ENCODE measurements at regions not wholly inside any gene's neighbourhood (a gene's known extent, or its start where the extent isn't known, plus 50 kb on each side); places are given as distances from the start of the nearest gene placed in this dataset.

DNA sequence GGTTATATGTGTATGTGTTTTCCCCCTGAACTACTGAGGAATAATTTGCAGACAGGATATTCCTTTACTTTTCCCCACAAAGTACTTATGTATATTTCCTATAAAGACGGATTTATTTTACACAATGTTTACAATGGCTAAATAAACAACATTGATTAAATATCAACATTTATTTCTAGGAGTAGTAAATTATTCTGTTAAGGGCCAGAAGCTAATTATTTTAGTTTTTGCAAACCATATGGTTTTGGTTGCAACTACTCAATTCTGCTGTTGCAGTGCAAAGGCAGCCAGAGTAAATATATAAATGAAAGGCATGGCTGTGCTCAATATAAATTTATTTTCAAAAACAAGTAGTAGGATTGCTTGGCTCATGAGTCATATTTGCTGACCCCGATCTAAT, 907.1 kb upstream of the MBL2 start:
- Histone ChIP-seq H3K27ac (no peak overlapping the region), H3K4me1 (no peaks in the 10 kb centered on the region), H3K36me3 (no peaks in the 10 kb centered on the region), H3K27me3 (no peaks in the 10 kb centered on the region), H3K9me3 (no peaks in the 10 kb centered on the region), H3K4me3 (no peak overlapping the region)
- WGBS, 2 donors: 43 to 61% methylated on average over 2 of the region's 2 CpGs
- ATAC-seq (ENCODE audit: low FRiP score in 2 of 2) (no peak), DNase-seq (no peak)
- TF ChIP-seq POLR2AphosphoS5 (IDR thresholded peaks at IDR 0.05) (no peak), EP300 (IDR thresholded peaks at IDR 0.05) (no peak), POLR2A (IDR thresholded peaks at IDR 0.05) (no peak)
- TF ChIP-seq, protein P1, sequence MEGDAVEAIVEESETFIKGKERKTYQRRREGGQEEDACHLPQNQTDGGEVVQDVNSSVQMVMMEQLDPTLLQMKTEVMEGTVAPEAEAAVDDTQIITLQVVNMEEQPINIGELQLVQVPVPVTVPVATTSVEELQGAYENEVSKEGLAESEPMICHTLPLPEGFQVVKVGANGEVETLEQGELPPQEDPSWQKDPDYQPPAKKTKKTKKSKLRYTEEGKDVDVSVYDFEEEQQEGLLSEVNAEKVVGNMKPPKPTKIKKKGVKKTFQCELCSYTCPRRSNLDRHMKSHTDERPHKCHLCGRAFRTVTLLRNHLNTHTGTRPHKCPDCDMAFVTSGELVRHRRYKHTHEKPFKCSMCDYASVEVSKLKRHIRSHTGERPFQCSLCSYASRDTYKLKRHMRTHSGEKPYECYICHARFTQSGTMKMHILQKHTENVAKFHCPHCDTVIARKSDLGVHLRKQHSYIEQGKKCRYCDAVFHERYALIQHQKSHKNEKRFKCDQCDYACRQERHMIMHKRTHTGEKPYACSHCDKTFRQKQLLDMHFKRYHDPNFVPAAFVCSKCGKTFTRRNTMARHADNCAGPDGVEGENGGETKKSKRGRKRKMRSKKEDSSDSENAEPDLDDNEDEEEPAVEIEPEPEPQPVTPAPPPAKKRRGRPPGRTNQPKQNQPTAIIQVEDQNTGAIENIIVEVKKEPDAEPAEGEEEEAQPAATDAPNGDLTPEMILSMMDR (IDR thresholded peaks at IDR 0.05): no peak

DNA sequence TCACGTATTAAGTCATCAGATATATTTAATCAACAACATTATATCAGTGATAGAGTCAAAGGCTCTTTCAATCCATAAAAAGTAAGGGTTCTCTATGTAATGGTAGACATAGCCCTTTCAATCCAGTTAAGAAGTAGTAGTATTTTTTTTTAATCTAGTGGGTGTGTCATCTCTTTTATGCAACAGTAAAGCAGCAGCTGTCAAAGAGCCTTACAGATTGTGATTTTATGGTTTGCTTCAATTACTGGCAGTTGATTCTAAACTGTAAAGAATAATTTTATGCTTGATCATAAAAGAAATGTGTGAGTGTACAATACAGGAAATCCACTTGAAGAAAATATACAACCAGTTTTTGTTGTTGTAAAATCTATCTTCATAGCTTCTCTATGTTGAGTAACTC, 902.6 kb upstream of the MBL2 start:
- H3K27ac ChIP-seq: no peak overlapping the region
- no peak overlapping the region for H3K4me3 ChIP-seq
- no peaks in the 10 kb centered on the region for H3K27me3 ChIP-seq
- H3K9me3 ChIP-seq: peaks cover 0 to 4% (median 0%) of the 10 kb centered on the region in 4 donors
- H3K36me3 ChIP-seq: no peaks in the 10 kb centered on the region
- 41 to 88% methylated on average over 1 of the region's 1 CpG for WGBS, 2 donors
- TF ChIP-seq POLR2AphosphoS5 (IDR thresholded peaks at IDR 0.05) (no peak), POLR2A (IDR thresholded peaks at IDR 0.05) (no peak), EP300 (IDR thresholded peaks at IDR 0.05) (no peak)
- TF ChIP-seq, protein P1 (IDR thresholded peaks at IDR 0.05): no peak
- H3K4me1 ChIP-seq: no peaks in the 10 kb centered on the region
- ATAC-seq (ENCODE audit: low FRiP score in 2 of 2) (no peak), DNase-seq (no peak)

DNA sequence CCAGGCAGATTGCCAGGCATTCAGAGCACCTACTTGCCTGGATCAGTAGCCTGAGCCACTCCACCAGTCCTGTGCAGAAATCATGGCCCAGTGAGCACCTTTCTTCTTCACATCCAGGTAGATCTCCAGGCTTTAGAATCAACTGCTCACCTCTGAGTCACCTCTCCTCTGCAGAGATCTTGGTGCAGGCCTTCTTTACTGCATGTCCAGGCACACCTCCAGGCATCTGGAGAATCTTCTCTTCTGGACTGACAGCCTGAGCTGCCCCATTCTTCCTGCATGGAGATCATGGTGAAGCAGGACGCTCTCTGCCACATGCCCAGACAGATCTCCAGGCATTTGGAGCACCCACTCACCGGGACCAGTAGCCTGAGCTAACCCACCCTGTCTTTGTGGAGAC, 894.5 kb upstream of the MBL2 start:
- 95% methylated on average over 2 of the region's 2 CpGs; no CpG with 5 or more reads in 1 of the 2 donors for WGBS, 2 donors
- TF ChIP-seq POLR2AphosphoS5 (IDR thresholded peaks at IDR 0.05) (no peak), EP300 (IDR thresholded peaks at IDR 0.05) (no peak), POLR2A (IDR thresholded peaks at IDR 0.05) (no peak)
- TF ChIP-seq, protein P1 (IDR thresholded peaks at IDR 0.05): no peak
- no peak for ATAC-seq (ENCODE audit: low FRiP score in 2 of 2)
- H3K27me3 ChIP-seq: no peaks in the 10 kb centered on the region
- H3K4me3 ChIP-seq: no peak overlapping the region
- H3K4me1 ChIP-seq: peaks cover 0 to 6% (median 0%) of the 10 kb centered on the region in 4 donors
- no peak for DNase-seq
- H3K27ac ChIP-seq: no peak overlapping the region
- H3K36me3 ChIP-seq: no peaks in the 10 kb centered on the region
- H3K9me3 ChIP-seq: peaks cover 0 to 16% (median 5%) of the 10 kb centered on the region in 4 donors

DNA sequence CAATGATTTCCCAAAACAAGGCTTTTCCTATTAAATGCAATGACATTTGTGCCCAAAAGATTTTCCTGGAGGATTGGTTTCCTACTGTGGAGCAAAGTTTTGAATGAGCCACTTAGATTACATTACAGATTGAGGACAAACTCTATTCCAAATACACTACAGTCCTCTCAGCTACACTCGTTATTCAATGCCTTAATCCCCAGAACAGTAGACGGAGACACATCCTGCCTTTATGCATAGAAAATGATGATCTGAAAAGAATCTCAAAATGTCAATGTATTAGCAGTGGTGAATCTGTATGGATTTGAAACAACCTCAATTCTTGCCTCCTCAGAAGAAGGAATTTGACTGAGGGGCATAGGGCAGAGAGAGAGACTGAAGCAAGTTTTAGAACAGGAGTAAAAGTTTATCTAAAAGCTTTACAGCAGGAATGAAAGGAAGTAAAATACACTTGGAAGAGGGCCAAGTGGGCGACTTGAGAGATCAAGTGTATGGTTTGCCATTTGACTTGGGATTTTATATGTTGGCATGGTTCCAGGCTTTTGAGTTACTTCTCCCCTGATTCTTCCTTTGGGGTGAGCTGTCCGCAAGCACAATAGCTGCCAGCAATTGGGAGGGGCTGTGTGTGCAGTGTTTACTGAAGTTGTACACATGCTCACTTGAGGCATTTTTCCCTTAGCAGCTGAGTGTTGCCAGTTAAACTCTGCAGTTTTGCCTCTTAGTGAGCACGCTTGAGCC, 891.9 kb upstream of the MBL2 start:
- peaks cover 0 to 6% (median 0%) of the 10 kb centered on the region in 4 donors for H3K4me1 ChIP-seq
- H3K27ac ChIP-seq: no peak overlapping the region
- no peaks in the 10 kb centered on the region for H3K36me3 ChIP-seq
- H3K4me3 ChIP-seq: peak overlapping the region in 1 of 4 donors; percentile 17
- TF ChIP-seq POLR2A (IDR thresholded peaks at IDR 0.05) (no peak), POLR2AphosphoS5 (IDR thresholded peaks at IDR 0.05) (no peak), EP300 (IDR thresholded peaks at IDR 0.05) (no peak)
- TF ChIP-seq, protein P1 (IDR thresholded peaks at IDR 0.05): no peak
- ATAC-seq (ENCODE audit: low FRiP score in 2 of 2): no peak
- H3K9me3 ChIP-seq: peaks cover 0 to 13% (median 3%) of the 10 kb centered on the region in 4 donors
- WGBS, 2 donors: 22 to 26% methylated on average over 4 to 5 of the region's 5 CpGs
- peak in 1 of 2 donors; percentile 26 for DNase-seq
- H3K27me3 ChIP-seq: no peaks in the 10 kb centered on the region

DNA sequence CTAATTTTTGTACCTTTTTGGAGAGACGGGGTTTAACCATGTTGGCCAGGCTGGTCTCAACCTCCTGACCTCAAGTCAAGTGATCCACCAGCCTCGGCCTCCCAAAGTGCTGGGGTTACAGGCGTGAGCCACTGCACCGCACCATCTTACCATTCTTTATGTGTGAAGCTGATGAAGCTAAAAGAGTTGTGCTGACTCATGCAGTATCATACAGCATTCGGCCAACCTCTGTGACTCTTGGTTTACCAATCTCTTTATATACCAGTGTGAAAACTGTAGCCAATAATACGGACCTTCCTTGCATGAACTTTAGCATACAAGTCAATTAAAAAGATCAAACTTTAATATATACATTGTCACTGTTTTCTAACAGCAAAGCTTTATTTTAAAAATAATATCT, 878.2 kb upstream of the MBL2 start:
- Histone ChIP-seq H3K27me3 (no peaks in the 10 kb centered on the region), H3K36me3 (no peaks in the 10 kb centered on the region), H3K9me3 (no peaks in the 10 kb centered on the region), H3K27ac (no peak overlapping the region), H3K4me3 (no peak overlapping the region), H3K4me1 (no peaks in the 10 kb centered on the region)
- WGBS, 2 donors: 94 to 95% methylated on average over 6 of the region's 6 CpGs
- DNase-seq (no peak), ATAC-seq (ENCODE audit: low FRiP score in 2 of 2) (no peak)
- TF ChIP-seq EP300 (IDR thresholded peaks at IDR 0.05) (no peak), POLR2AphosphoS5 (IDR thresholded peaks at IDR 0.05) (no peak), POLR2A (IDR thresholded peaks at IDR 0.05) (no peak)
- TF ChIP-seq, protein P1 (IDR thresholded peaks at IDR 0.05): no peak
